ENCODE measurements at regions not wholly inside any gene's neighbourhood (a gene's known extent, or its start where the extent isn't known, plus 50 kb on each side); places are given as distances from the start of the nearest gene placed in this dataset.

DNA sequence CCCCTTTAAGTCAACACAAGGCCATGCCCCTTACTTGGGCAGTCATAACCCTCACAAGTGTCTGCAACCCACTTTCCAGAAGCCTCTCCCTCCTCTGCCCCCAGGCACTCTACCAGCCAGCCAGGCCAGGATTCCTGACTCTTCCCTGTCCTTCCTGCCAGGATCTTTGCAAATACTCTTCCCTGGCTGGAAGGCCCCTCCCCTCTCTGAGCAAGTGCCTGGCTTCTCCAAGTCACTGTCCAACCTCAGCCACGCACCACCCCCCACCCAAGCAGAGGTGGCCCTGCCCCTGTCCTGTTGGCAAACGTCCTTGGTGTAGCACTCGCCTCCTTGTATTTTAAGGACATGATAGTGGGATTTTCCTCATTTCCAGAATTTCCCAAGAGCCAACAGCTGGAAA is 54.7 kb upstream of the USP3 start:
- DNase-seq (ENCODE audit: low read depth), result no peak
- H3K4me3 ChIP-seq (ENCODE audit: low read depth, low read length), result no peak overlapping the region
- TF ChIP-seq, protein P1, sequence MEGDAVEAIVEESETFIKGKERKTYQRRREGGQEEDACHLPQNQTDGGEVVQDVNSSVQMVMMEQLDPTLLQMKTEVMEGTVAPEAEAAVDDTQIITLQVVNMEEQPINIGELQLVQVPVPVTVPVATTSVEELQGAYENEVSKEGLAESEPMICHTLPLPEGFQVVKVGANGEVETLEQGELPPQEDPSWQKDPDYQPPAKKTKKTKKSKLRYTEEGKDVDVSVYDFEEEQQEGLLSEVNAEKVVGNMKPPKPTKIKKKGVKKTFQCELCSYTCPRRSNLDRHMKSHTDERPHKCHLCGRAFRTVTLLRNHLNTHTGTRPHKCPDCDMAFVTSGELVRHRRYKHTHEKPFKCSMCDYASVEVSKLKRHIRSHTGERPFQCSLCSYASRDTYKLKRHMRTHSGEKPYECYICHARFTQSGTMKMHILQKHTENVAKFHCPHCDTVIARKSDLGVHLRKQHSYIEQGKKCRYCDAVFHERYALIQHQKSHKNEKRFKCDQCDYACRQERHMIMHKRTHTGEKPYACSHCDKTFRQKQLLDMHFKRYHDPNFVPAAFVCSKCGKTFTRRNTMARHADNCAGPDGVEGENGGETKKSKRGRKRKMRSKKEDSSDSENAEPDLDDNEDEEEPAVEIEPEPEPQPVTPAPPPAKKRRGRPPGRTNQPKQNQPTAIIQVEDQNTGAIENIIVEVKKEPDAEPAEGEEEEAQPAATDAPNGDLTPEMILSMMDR (conservative IDR thresholded peaks at IDR 0.05; ENCODE audit: low read depth, low read length), result no peak

DNA sequence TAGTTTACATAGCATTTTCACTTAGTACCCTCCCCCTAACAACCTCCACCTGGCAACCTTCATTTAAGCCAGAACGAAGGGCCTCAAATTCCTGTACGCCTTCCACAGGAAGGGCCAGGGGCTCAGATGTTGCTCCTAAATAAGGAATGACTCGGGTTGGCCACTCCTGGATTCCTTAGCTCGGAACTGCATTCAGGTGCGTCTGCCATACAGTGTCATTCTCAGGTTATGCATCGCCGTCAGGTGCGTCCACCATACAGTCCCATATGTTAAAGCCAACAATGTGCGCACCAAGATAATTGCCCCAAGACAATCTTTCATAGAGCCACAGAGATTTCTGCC is 53.5 kb upstream of the USP3 start:
- H3K4me3 ChIP-seq (ENCODE audit: low read depth, low read length), result no peak overlapping the region
- TF ChIP-seq, protein P1 (conservative IDR thresholded peaks at IDR 0.05; ENCODE audit: low read depth, low read length), result no peak
- no peak for DNase-seq (ENCODE audit: low read depth)

DNA sequence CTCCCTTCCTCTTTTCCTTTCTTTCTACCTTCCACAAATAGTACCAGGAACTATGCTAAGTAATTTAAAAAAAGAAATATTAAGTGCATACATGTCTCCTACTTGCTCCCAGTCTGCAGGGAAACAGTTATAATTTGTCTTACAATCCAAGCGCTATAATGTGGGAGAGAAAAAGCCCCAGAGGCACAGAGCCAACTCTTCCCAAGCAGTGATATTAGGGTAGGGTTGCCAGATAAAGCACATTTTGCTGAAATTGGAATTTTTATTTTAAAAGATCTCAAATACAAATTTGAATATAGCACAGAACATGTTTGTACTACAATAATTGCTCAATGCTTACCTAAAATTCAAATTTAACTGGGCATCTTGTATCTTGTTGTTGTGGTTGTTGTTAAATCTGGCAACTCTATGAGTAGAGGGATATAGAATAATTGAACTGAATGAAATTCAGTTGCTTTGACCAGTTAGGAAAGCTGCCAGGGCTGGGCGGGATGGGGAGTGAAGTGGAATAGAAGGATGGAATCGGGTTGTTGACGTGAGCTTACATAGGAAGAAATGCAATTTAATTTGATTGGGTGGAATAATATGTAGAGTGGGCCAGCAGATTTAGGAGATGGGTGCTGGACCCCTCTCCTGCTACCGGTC is 52.6 kb upstream of the USP3 start:
- TF ChIP-seq, protein P1 (conservative IDR thresholded peaks at IDR 0.05; ENCODE audit: low read depth, low read length), result no peak
- DNase-seq (ENCODE audit: low read depth), result no peak
- no peak overlapping the region for H3K4me3 ChIP-seq (ENCODE audit: low read depth, low read length)

DNA sequence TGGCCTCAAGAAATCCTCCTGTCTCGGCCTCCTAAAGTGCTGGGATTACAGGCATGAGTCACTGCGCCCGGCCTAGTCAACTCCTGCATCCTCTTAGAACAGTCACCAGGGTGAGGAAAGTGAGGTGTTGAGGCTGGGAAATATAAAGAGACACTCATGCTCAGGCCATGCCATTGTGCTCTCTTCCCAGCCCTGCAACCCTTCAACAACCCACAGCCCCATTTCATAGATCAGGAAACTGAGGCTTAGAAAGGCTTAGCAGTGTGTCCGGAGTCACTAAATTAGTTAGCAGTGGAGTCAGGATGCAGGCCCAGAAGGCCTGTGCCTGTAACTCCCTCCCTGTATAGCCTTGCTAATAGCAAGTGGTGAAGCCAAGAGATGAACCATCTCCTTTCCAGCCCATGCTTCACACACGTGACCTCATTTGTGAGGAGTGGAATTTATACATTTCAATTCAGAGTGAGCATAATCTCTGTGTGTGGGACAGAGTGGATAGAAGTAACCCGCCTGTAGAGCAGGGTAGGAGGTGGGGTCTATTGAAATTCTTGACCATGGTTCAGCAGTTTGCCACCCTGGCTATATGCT is 51.7 kb upstream of the USP3 start:
- TF ChIP-seq, protein P1 (conservative IDR thresholded peaks at IDR 0.05; ENCODE audit: low read depth, low read length), result no peak
- H3K4me3 ChIP-seq (ENCODE audit: low read depth, low read length), result no peak overlapping the region
- no peak for DNase-seq (ENCODE audit: low read depth)

DNA sequence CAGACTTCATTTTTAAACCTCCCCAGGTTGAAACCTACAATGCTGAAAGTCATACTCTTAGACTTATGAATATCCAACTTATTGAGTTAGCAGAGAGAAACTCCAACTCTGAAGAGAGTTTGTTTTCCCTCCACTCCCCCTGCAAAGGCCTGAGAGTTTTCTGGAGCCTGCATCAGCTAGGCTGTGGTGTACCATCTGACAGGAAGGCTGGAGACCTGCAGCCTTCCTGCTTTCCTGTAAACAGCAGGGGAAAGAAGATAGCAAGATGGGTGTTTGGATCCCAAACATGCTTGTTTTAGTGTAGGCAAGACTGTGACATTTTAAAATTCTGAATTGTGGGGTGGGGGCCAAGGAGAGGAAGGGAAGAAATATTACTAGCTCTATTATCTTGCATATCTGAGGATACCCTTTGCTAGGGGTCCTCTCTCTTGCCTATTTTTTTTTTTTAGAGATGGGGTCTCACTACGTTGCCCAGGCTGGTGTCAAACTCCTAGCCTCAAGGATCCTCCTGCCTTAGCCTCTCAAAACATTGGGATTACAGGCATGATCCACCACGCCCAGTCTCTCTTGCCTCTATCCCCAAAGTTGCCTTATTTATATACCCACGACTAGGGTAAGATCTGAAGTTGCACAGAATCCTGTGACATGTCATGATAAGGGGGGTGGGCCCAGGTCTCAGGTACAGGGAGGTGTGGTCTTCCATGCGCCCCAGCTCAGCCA is 51.0 kb upstream of the USP3 start:
- DNase-seq (ENCODE audit: low read depth), result no peak
- TF ChIP-seq, protein P1 (conservative IDR thresholded peaks at IDR 0.05; ENCODE audit: low read depth, low read length), result no peak
- H3K4me3 ChIP-seq (ENCODE audit: low read depth, low read length), result no peak overlapping the region

DNA sequence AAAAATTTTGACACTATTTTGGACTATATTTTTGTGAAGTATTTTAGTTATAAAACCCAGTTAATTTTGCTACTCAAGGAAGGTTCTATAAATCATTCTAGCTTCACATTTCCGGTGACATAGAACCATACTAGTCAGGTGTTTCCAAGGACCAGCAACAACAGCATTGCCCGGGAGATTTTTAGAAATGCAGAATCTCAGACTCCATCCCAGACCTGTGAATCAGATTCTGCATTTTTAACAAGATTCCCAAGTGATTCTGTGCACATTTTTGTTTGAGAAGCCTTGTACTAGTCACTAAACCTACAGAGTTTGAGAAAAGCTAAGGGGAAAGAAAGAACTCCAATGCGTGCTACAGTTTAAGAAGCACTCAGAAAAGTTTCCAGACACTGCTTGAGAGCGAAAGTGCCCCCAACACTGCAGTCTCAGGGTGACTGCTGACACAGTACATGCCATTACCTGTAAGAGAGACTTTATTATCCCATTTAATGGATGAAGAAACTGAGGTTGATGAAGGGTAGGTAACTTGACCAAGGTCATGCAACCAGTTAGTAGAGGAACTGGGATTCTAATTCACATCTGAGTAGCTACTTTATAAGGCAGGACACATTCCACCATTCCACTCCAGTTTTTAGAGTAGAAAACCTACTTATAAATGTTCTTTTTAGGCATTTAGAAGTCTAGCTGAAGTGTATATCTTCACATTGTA is 49.7 kb upstream of the USP3 start:
- no peak overlapping the region for H3K4me3 ChIP-seq (ENCODE audit: low read depth, low read length)
- TF ChIP-seq, protein P1 (conservative IDR thresholded peaks at IDR 0.05; ENCODE audit: low read depth, low read length), result no peak
- no peak for DNase-seq (ENCODE audit: low read depth)

All from choroid plexus epithelial cell (primary cell).